Thyroid gland (tissue), 4 donors: ENCODE measurements at regions not wholly inside any gene's neighbourhood (a gene's known extent, or its start where the extent isn't known, plus 50 kb on each side); places are given as distances from the start of the nearest gene placed in this dataset.

Experiments
- DNase-seq, 2 donors: peaks; one replicate each; pipeline ENCODE4 v3.0.0-alpha.2; 2019
- H3K27ac ChIP-seq, 3 donors: fragments of 200-600 bp; sonication (generic); 1 replicate in 2 of 3; 2 replicates in 1 of 3; pipeline ENCODE4 v1.5.1; 2016 to 2019; ENCODE audit warnings: mild to moderate bottlenecking in 1 of 3, moderate library complexity in 1 of 3
- H3K27me3 ChIP-seq: fragments of 200-600 bp; sonication (generic); one replicate; pipeline ENCODE4 v1.5.1; 2019
- H3K36me3 ChIP-seq, 2 donors: fragments of 200-600 bp; sonication (generic); one replicate each; pipeline ENCODE4 v1.5.1; 2016 to 2019
- H3K4me1 ChIP-seq, 2 donors: fragments of 200-600 bp; sonication (generic); one replicate each; pipeline ENCODE4 v1.5.1; 2017 to 2019
- H3K4me3 ChIP-seq, 3 donors: fragments of 200-600 bp; sonication (generic); replicated peaks in 1 of 3; 1 replicate in 2 of 3; 2 replicates in 1 of 3; pipeline ENCODE4 v1.5.1; 2016; ENCODE audit warnings: mild to moderate bottlenecking in 1 of 3
- H3K9me3 ChIP-seq: fragments of 200-600 bp; sonication (generic); one replicate; pipeline ENCODE4 v1.5.1; 2017
- POLR2A ChIP-seq, 2 donors: fragments of 450-650 bp; IDR thresholded peaks; one replicate each; pipeline ENCODE4 v1.6.1; 2017; ENCODE audit warnings: antibody characterized with exemption in 2 of 2, mild to moderate bottlenecking in 2 of 2, moderate library complexity in 1 of 2
- WGBS, 2 donors: methylation state at CpG; one replicate each; pipeline ENCODE4 v1.1.5; 2017; 5-methylcytosine and 5-hydroxymethylcytosine counted together
- intact Hi-C: fragments of 100-400 bp; cut with DNase I; formaldehyde crosslinking; loops from one replicate; pipeline ENCODE4 v1.15.1; 2023
- TF ChIP-seq, protein P1 (sequence below), 6 experiments: fragments of 200-600 bp in 3 of 6; fragments of 450-650 bp in 3 of 6; sonication (generic) in 3 of 6; IDR thresholded peaks; one replicate each; pipeline ENCODE4 v1.5.1; 2016 to 2019; ENCODE audit warnings: antibody characterized with exemption in 6 of 6, mild to moderate bottlenecking in 2 of 6, inconsistent platforms in 1 of 6, moderate library complexity in 1 of 6

DNA sequence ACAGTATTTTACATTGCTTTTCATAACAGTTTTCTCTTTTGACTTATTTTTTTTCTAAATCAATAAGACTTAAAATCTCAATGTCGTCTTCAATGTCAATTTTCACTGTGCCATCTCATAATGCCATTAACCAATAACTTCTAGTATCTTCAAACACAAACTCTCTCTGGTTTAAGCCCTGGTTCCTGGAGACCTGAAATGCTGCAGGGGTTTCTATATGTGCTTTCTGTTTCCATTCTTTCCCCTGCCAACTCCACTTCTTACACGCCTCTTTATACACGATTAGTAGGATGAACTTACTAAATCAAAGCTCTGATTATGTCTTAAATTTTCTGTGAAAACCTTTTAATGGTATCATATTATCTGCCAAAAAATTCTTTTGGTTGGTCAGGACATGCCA is 191.4 kb downstream of the AMY1C start:
- Histone ChIP-seq H3K4me1 (no peaks in the 10 kb centered on the region), H3K27ac (no peak overlapping the region), H3K36me3 (no peaks in the 10 kb centered on the region), H3K27me3 (no peaks in the 10 kb centered on the region), H3K9me3 (no peaks in the 10 kb centered on the region), H3K4me3 (no peak overlapping the region)
- TF ChIP-seq, protein P1, sequence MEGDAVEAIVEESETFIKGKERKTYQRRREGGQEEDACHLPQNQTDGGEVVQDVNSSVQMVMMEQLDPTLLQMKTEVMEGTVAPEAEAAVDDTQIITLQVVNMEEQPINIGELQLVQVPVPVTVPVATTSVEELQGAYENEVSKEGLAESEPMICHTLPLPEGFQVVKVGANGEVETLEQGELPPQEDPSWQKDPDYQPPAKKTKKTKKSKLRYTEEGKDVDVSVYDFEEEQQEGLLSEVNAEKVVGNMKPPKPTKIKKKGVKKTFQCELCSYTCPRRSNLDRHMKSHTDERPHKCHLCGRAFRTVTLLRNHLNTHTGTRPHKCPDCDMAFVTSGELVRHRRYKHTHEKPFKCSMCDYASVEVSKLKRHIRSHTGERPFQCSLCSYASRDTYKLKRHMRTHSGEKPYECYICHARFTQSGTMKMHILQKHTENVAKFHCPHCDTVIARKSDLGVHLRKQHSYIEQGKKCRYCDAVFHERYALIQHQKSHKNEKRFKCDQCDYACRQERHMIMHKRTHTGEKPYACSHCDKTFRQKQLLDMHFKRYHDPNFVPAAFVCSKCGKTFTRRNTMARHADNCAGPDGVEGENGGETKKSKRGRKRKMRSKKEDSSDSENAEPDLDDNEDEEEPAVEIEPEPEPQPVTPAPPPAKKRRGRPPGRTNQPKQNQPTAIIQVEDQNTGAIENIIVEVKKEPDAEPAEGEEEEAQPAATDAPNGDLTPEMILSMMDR (IDR thresholded peaks at IDR 0.05), result no peak
- TF ChIP-seq POLR2A (IDR thresholded peaks at IDR 0.05), result no peak
- no peak for DNase-seq
- intact Hi-C loops, result no loop called here
- 51 to 53% methylated on average over 3 of the region's 3 CpGs for WGBS, 2 donors

DNA sequence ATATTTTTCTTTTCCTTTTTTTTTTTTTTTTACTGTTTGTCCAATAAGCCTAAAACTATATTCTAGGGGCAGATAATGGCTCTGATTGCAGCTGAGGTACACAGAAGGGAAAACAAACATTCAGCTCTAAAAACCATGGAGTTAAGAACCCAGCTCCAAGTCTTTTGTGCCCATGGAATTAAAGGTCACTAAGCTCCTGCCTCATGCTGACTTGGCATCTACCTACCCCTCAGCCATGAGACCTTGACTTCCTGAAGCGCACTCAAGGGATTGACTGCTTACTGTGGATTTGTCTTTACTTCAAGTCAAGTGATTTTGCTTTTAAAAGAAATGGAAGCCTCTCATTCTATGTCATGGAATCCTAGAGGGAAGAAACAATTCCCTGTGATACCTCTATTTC is 192.3 kb downstream of the AMY1C start:
- Histone ChIP-seq H3K36me3 (no peaks in the 10 kb centered on the region), H3K27ac (no peak overlapping the region), H3K4me3 (no peak overlapping the region), H3K9me3 (no peaks in the 10 kb centered on the region), H3K27me3 (no peaks in the 10 kb centered on the region), H3K4me1 (no peaks in the 10 kb centered on the region)
- intact Hi-C loops, result no loop called here
- TF ChIP-seq, protein P1 (IDR thresholded peaks at IDR 0.05), result no peak
- TF ChIP-seq POLR2A (IDR thresholded peaks at IDR 0.05), result no peak
- WGBS, 2 donors, result 78 to 86% methylated on average over 1 of the region's 1 CpG
- no peak for DNase-seq

DNA sequence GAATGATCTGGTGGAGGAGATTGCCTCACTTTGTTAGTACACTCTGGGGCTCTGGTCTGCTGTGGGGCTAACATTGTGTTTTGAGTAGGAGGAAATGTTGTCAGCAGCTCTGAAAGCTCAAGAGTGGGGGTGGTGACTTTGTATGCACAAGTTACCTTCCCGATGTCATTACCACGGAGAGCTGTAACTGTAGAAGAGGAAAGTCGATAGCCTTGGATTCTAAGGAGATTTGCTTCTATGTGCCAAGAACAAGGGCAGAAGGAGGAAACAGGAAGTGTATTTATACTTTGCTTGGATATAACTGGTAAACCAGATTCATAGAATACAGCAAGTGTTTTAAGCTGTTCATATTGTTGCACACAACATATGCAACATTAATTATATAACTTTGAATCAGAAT is 196.1 kb downstream of the AMY1C start:
- intact Hi-C loops, result no loop called here
- no peak overlapping the region for H3K27ac ChIP-seq
- WGBS, 2 donors, result 40 to 49% methylated on average over 3 of the region's 3 CpGs
- H3K9me3 ChIP-seq, result no peaks in the 10 kb centered on the region
- H3K36me3 ChIP-seq, result no peaks in the 10 kb centered on the region
- no peak overlapping the region for H3K4me3 ChIP-seq
- TF ChIP-seq POLR2A (IDR thresholded peaks at IDR 0.05), result no peak
- TF ChIP-seq, protein P1 (IDR thresholded peaks at IDR 0.05), result no peak
- DNase-seq, result no peak
- H3K4me1 ChIP-seq, result no peaks in the 10 kb centered on the region
- no peaks in the 10 kb centered on the region for H3K27me3 ChIP-seq

DNA sequence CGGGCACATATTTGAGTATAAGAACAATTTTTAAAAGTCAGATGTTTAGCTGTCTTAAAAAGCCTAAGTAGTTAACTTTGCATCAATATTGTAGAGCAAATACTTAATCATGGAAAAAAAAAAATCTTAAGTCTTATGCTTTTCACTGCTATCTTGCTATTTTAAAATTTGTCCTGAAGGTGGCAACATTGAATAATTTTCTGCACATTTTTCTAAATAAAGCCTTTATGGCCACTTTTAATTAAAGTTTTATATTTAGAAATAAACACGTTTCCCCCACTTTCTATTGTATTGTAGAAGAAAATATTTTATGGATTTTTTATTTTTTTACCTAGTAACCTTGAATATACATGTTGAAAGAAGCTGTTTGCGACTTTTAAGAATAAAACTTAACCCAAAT is 198.8 kb downstream of the AMY1C start:
- Histone ChIP-seq H3K4me1 (no peaks in the 10 kb centered on the region), H3K27ac (no peak overlapping the region), H3K36me3 (no peaks in the 10 kb centered on the region), H3K4me3 (no peak overlapping the region), H3K9me3 (no peaks in the 10 kb centered on the region), H3K27me3 (no peaks in the 10 kb centered on the region)
- TF ChIP-seq POLR2A (IDR thresholded peaks at IDR 0.05), result no peak
- TF ChIP-seq, protein P1 (IDR thresholded peaks at IDR 0.05), result no peak
- intact Hi-C loops, result no loop called here
- no peak for DNase-seq
- 48 to 50% methylated on average over 3 of the region's 3 CpGs for WGBS, 2 donors

DNA sequence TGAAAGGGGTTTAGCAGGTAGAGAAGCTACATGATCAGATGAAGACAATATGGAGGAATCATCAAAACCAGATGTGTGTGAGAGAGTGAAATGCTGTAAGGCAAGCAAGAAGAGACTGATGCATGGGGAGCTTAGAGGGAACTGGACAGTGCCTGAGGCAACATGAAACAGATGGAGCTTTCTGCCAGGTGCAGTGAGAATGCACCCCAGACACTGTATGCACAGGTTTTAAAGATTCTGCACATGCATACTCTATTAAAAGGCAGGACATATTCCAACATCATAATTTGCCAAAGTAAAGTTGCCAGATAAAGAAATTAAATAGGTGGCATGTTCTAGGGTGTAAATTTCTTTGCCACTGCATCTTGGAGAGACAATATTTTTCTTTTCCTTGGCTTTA is 200.1 kb downstream of the AMY1C start:
- no peaks in the 10 kb centered on the region for H3K9me3 ChIP-seq
- no peaks in the 10 kb centered on the region for H3K27me3 ChIP-seq
- no peak overlapping the region for H3K4me3 ChIP-seq
- H3K36me3 ChIP-seq, result no peaks in the 10 kb centered on the region
- no peaks in the 10 kb centered on the region for H3K4me1 ChIP-seq
- TF ChIP-seq, protein P1 (IDR thresholded peaks at IDR 0.05), result no peak
- TF ChIP-seq POLR2A (IDR thresholded peaks at IDR 0.05), result no peak
- intact Hi-C loops, result no loop called here
- no peak for DNase-seq
- no peak overlapping the region for H3K27ac ChIP-seq
